ENCODE measurements at regions not wholly inside any gene's neighbourhood (a gene's known extent, or its start where the extent isn't known, plus 50 kb on each side); places are given as distances from the start of the nearest gene placed in this dataset.

DNA sequence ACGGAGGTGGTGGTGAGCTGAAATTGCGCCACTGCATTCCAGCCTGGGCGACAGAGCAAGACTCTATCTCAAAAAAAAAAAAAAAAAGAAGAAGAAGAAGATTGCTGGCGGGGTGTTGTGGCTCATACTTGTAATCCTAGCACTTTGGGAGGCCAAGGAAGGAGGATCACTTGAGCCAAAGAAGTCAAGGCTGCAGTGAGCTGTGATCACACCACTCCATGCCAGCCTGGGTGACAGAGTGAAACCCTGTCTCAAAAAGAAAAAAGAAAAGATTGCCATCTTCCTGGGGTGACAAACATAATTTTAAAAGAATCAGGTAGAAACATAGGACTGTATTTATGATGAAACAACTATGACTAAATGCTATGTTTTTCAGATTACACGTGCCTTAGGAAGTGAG lies 55.1 kb upstream of the EML4 start:
- Mint-ChIP-seq H3K27ac (ENCODE audit: unreplicated experiment) (no peak overlapping the region), H3K27me3 (ENCODE audit: unreplicated experiment) (no peaks in the 10 kb centered on the region), H3K9me3 (ENCODE audit: unreplicated experiment) (no peaks in the 10 kb centered on the region), H3K4me1 (ENCODE audit: unreplicated experiment) (peaks cover 38% of the 10 kb centered on the region), H3K36me3 (ENCODE audit: unreplicated experiment) (no peaks in the 10 kb centered on the region), H3K4me3 (ENCODE audit: unreplicated experiment) (no peak overlapping the region)
- TF ChIP-seq, protein P1, sequence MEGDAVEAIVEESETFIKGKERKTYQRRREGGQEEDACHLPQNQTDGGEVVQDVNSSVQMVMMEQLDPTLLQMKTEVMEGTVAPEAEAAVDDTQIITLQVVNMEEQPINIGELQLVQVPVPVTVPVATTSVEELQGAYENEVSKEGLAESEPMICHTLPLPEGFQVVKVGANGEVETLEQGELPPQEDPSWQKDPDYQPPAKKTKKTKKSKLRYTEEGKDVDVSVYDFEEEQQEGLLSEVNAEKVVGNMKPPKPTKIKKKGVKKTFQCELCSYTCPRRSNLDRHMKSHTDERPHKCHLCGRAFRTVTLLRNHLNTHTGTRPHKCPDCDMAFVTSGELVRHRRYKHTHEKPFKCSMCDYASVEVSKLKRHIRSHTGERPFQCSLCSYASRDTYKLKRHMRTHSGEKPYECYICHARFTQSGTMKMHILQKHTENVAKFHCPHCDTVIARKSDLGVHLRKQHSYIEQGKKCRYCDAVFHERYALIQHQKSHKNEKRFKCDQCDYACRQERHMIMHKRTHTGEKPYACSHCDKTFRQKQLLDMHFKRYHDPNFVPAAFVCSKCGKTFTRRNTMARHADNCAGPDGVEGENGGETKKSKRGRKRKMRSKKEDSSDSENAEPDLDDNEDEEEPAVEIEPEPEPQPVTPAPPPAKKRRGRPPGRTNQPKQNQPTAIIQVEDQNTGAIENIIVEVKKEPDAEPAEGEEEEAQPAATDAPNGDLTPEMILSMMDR (IDR thresholded peaks at IDR 0.05): no peak
- DNase-seq (ENCODE audit: extremely low spot score, unreplicated experiment): no peak

DNA sequence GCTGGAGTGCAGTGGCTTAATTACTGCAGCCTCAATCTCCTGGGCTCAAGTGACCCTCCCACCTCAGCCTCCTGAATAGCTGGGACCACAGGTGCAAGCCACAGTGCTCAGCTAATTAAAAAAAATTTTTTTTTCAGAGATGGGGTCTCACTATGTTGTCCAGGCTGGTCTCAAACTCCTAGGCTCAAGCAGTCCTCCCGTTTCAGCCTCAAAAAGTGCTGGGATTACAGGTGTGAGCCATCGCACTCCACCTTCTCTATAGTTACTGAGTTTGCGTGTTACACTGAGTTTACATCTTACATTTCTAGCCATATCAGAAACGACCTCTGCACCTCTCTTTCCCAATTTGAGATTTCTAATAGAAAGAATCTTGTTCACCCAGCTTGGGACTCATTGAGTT lies 53.6 kb upstream of the EML4 start:
- Mint-ChIP-seq H3K27ac (ENCODE audit: unreplicated experiment) (no peak overlapping the region), H3K4me1 (ENCODE audit: unreplicated experiment) (peaks cover 39% of the 10 kb centered on the region), H3K9me3 (ENCODE audit: unreplicated experiment) (no peaks in the 10 kb centered on the region), H3K4me3 (ENCODE audit: unreplicated experiment) (no peak overlapping the region), H3K27me3 (ENCODE audit: unreplicated experiment) (no peaks in the 10 kb centered on the region), H3K36me3 (ENCODE audit: unreplicated experiment) (no peaks in the 10 kb centered on the region)
- DNase-seq (ENCODE audit: extremely low spot score, unreplicated experiment): no peak
- TF ChIP-seq, protein P1 (IDR thresholded peaks at IDR 0.05): no peak

DNA sequence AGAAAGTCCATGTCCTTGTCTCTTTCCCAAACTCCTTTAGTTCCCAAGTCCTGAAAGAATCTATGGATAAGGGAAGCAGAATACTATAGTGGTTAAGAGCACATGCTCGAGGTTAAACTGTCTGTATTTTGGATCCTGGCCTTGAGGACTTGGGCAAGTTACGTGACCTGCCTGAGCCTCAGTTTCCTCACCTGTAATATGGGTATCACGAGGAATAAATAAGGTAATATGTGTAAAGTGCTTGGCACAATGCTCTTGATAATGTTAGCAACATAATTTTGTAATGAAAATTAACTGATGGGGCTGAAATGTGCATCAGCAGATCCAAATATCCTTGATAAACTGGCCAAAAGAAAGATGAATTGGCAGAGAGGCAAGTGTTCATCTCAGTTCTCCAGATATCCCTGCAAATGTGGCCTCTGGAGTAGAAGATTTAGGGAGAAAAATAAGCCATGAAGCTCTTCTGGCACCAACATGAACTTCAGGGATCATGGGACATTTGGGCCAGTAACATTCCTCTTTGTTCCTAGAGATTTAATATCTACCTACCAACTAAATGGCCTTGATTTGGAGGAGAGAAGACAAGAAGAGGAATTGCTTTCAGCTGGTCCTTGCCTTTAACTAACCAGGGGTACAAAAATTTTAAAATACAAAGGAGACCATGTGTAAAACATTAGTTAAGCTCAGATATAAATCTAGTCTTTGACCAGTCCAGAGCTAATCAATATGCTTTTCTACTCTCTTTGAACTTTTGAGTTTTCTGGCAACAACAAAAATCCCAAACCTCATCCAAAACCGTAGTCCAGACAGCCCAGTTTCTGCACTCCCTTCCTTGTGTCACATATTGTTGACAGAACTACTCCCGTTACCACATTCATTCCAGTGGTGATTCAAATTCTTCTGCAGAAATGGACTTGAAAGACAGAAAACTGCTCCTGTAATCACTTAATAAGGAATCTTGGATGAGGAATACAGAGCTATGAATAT lies 52.7 kb upstream of the EML4 start:
- Mint-ChIP-seq H3K27me3 (ENCODE audit: unreplicated experiment) (no peaks in the 10 kb centered on the region), H3K9me3 (ENCODE audit: unreplicated experiment) (no peaks in the 10 kb centered on the region), H3K36me3 (ENCODE audit: unreplicated experiment) (no peaks in the 10 kb centered on the region), H3K4me3 (ENCODE audit: unreplicated experiment) (no peak overlapping the region), H3K27ac (ENCODE audit: unreplicated experiment) (peak overlapping the region; percentile 82), H3K4me1 (ENCODE audit: unreplicated experiment) (peaks cover 39% of the 10 kb centered on the region)
- DNase-seq (ENCODE audit: extremely low spot score, unreplicated experiment): no peak
- TF ChIP-seq, protein P1 (IDR thresholded peaks at IDR 0.05): no peak

DNA sequence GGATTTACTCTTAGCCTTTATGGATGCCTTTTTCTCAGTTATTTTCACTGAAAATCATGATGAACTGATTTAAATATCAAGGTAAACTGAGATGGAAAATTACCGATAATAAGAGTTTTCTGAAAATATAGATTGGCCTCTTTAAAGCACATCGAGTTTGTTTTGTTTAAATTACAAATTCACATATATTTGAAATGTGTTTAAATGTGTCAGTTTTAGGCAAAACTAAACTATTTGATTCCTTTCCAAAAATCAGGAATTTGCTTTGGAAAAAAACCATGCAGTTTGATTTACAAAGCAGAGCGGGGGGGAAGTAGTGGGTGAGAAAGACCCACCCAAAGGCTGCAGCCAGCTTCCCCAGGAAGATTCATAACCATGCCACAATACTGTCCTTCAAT lies 52.0 kb upstream of the EML4 start:
- TF ChIP-seq, protein P1 (IDR thresholded peaks at IDR 0.05): no peak
- no peak overlapping the region for H3K4me3 Mint-ChIP-seq (ENCODE audit: unreplicated experiment)
- no peaks in the 10 kb centered on the region for H3K36me3 Mint-ChIP-seq (ENCODE audit: unreplicated experiment)
- DNase-seq (ENCODE audit: extremely low spot score, unreplicated experiment): no peak
- H3K27me3 Mint-ChIP-seq (ENCODE audit: unreplicated experiment): no peaks in the 10 kb centered on the region
- H3K27ac Mint-ChIP-seq (ENCODE audit: unreplicated experiment): peak overlapping the region; percentile 82
- H3K4me1 Mint-ChIP-seq (ENCODE audit: unreplicated experiment): peaks cover 38% of the 10 kb centered on the region
- no peaks in the 10 kb centered on the region for H3K9me3 Mint-ChIP-seq (ENCODE audit: unreplicated experiment)

DNA sequence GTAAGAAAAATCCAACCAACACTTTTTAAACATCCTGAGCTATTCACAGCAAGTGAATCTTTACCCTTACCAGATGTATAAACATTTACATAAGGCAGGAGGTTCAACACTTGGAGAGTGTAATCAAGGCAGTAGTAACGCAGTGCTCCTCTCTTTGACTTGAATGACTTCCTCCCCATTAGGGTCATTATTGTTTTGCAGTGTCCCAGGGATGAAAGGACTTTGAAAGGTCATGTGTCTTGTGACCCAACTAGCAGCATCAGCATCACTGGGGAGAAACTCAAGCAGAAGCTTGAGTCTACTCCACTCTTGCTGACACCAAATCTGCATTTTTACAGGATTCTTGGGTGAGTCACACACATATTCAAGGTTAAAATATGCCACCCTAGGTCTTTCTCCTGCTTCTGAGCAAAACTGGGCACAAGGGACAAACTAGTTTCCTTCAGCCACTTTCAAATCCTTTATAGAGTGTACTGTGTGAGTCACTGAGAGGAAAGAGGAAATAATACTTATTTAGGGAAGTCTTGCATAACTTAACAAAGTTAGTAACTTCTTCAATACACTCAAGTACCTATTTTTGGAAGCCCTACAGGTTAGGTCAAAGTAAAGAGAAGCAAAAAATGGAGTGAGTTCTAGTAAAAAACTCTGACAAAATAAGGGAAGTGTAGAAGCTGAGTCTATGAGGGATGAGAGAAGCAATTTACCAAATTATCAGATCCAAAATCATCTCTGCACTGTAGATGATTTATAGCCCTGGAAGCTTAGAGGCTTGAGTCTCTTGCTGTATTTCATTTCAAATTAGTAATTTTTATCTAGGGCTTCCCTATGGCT lies 51.0 kb upstream of the EML4 start:
- H3K27ac Mint-ChIP-seq (ENCODE audit: unreplicated experiment): peak overlapping the region; percentile 82
- TF ChIP-seq, protein P1 (IDR thresholded peaks at IDR 0.05): no peak
- DNase-seq (ENCODE audit: extremely low spot score, unreplicated experiment): no peak
- H3K36me3 Mint-ChIP-seq (ENCODE audit: unreplicated experiment): no peaks in the 10 kb centered on the region
- no peaks in the 10 kb centered on the region for H3K27me3 Mint-ChIP-seq (ENCODE audit: unreplicated experiment)
- peaks cover 33% of the 10 kb centered on the region for H3K4me1 Mint-ChIP-seq (ENCODE audit: unreplicated experiment)
- H3K9me3 Mint-ChIP-seq (ENCODE audit: unreplicated experiment): no peaks in the 10 kb centered on the region
- H3K4me3 Mint-ChIP-seq (ENCODE audit: unreplicated experiment): no peak overlapping the region
